ENCODE measurements at regions not wholly inside any gene's neighbourhood (a gene's known extent, or its start where the extent isn't known, plus 50 kb on each side); places are given as distances from the start of the nearest gene placed in this dataset.
A peak's percentile ranks its signal among the peaks of the same experiment; 100 is the strongest.

GRCh38 chr13:73372666-73373627, 314.1 kb downstream of the KLF5 start:
- no peak for ATAC-seq

GRCh38 chr13:73370066-73370465, 311.3 kb downstream of the KLF5 start:
- ATAC-seq = no peak

DNA sequence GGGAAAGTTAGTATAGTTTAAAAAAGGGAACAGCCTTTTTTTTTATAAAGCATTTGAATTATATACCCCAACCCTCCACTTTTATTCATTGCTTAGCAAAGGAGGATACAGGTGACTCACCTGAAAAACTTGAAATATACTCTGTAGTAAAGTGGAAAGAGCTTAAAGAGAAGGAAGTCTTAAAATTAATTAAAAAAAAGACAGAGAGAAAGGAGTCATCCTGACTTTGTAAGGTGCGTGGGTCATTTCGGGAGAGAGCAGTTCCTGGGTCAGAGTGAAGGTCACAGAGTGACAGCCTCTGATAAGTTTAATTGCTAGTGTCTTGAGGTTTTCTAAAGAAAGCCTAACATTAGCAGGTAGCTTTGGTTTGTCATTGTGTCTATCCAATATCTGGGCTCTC, 310.3 kb downstream of the KLF5 start:
- peak; percentile 64 for ATAC-seq

DNA sequence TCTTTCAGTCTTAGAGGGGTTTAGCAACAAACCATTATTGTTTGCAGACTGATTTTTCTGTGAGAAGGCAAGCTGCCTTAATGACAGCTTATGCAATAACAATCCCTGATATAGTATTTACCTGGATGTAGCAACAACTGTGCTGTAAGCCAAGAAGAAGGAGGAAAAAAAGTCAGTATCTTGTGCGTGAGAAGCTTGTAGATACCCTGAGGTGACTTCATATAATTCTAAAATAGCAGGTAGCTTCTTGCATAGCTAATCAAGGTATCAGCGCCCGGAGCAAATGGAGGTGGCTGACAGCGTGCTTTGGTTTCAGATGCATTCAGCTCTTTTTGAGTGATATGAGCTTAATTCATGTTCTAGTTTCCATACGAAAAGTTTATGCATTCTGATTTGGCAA, 309.8 kb downstream of the KLF5 start:
- peak; percentile 80 for ATAC-seq

DNA sequence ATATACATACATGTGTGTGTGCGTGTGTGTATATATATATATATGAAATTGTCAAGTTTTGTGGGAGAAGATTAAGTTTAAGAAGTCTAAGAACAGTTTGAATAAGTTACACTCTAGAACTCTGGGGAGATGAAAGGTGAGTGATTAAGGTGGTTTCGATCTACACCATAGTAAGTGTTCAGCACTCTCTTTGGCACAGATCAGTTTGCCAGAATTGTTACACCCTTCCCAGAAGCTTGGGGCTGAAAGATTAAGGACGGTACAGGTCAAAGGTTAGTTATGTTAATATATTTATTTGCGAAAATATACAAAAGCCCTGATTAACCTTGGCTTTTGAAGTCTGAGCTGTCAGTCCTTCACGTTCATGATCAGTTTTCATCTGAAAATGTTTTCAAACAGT, 309.1 kb downstream of the KLF5 start:
- peak; percentile 24 for ATAC-seq

GRCh38 chr13:73366241-73366640, 307.4 kb downstream of the KLF5 start:
- no peak for ATAC-seq

- peak; percentile 29 for ATAC-seq
Measured at GRCh38 chr13:73365681-73366080, 306.9 kb downstream of the KLF5 start.

DNA sequence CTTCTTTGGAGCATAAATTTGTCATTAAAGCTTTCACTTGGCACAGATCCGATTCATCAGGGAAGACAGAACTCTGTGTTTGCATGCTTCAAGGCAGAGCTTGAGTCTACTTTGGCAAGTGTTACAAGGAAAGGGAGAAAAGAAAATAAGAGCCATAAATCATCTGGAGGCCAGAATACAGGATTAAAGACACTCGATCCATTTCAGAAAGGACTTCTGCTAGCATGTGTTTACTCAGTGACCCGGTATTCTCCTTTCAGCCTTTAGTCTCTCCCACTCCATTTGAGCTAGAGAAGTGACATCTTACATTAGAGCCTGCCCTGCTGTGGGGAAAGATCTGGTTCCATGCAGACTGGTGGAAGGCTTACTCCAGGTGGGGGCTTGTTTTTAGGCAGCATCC, 306.4 kb downstream of the KLF5 start:
- peak; percentile 38 for ATAC-seq

- ATAC-seq = no peak
Measured at GRCh38 chr13:73364736-73365135, 305.9 kb downstream of the KLF5 start.

GRCh38 chr13:73358606-73359095, 299.8 kb downstream of the KLF5 start:
- ATAC-seq = no peak

DNA sequence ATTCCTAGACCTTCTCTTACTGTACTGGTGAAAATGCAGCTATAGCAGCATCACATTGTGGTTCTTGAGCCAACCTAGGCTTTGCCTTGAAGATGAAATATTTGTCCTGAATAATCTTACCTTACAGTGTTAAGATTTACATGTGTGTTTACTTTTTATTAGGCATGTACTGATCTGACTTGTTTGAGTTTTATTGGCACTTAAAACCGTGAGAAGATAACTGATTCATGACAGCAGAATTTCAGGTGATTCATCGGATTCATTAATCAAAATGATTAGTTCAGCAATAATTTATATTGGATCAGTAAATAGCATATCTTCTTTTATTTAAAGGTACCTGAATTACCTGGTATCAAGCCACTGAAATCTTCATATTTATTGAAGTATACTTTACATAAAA, 296.3 kb downstream of the KLF5 start:
- ATAC-seq = peak; percentile 89

GRCh38 chr13:73351730-73352129, 292.9 kb downstream of the KLF5 start:
- no peak for ATAC-seq

GRCh38 chr13:73341748-73342147, 282.9 kb downstream of the KLF5 start:
- ATAC-seq = peak; percentile 15

GRCh38 chr13:73340069-73340468, 281.3 kb downstream of the KLF5 start:
- ATAC-seq = no peak

GRCh38 chr13:73339086-73339485, 280.3 kb downstream of the KLF5 start:
- no peak for ATAC-seq

DNA sequence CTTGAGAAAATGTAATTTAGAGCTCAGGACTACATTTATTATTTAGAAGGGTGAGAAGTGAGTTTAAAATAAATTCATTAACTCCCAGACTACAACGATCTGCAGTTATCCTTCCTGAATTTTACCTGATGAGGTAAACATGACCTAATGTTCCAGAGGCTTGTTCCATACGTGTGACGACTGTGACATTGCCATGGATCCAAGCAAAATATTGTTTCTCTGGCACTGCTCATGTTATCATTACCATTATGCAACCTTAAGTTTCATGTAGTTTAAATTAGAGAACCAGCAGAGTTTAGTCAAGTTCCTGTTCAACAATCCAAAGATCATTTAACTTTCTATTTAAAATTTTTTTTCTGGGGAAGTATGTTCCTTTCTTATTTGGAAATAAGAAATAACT, 279.6 kb downstream of the KLF5 start:
- ATAC-seq = no peak

DNA sequence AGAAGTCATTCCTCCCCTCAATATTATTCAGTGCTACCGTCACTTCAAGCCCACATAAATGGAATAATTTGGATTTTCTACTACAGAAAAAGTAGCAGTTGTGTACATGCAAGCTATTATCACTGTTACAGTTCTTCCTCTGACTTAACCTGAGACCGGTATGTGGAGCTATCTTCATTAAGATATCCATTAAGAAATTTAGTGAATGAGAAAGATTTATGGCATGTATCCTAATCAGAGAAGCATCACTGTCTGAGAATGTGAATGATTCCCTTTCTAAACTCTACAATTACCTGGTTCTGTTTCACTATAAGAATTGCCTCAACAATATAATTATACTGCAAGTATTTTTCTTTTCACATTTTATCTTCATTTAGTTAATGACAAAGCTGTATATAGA, 278.7 kb downstream of the KLF5 start:
- no peak for ATAC-seq

DNA sequence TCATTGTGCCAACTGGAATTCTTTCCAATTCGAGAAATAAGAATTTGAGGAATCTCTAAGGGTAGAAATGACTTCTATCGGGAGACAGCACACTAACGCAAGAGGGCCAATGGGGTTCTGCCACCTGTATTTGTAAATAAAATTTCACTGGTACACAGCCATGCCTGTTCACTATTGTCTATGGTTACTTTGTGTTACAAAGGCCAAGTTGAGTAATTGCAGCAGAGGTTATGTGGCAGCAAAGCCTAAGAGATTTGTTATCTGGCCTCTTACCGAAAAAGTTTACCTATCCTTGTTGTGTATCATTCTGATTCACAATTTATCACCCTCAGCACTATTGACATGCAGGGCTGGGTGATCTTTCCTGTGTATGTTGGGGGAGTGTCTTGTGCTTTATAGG, 278.0 kb downstream of the KLF5 start:
- peak; percentile 27 for ATAC-seq

DNA sequence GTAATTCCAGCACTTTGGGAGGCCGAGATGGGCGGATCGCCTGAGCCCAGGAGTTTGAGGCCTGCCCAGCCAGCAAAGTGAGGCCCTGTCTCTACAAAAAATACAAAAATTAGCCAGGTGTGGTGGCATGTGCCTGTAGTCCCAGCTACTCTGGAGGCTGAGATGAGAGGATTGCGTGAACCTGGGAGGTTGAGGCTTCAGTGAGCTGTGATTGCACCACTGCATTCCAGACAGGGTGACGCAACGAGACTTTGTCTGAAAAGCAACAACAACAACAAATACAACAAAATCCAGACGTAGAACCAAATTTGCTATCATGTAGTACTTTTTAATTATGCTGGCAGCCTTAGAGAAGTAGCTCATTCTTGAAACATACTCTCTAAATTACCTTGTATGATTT, 277.1 kb downstream of the KLF5 start:
- ATAC-seq = no peak

- ATAC-seq = peak; percentile 88
Measured at GRCh38 chr13:73335210-73335609, 276.4 kb downstream of the KLF5 start.

DNA sequence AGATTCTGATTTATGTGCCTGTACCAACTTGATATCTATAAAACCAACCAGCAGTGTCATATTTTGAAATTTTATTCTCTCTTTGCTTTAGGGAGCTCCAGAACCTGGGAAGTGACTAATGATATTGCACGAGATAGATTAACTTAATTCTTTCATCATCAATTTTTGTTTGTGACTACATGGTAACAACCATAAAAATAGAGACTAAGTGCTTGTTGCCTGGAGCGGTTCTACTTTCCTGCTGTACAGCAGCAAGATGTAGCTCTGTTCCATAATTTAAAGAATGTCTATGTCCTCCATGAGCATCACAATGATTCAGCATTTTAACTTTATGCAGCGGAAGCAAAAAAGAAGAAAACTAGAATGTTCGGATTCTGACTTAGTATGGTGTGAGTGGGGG, 275.6 kb downstream of the KLF5 start:
- peak; percentile 86 for ATAC-seq

GRCh38 chr13:73331556-73331955, 272.8 kb downstream of the KLF5 start:
- no peak for ATAC-seq

DNA sequence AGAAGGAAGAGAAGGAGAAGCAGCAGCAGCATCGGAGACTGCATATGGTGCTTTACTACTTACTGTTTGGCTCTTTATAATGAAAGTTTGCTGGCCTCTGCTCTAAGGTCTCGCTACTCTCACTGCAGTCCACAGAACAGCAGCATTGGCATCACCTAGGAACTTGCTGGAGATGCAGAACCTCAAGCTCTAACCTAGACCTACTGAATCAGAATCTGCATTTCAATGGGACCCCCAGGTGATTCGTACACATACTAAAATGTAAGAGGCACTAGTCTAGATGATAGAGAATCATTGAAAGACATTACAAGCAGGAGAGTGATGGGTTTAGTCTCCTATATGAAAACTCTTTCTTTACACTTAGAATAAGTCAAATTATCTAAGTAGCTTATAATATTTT, 270.6 kb downstream of the KLF5 start:
- ATAC-seq = no peak

DNA sequence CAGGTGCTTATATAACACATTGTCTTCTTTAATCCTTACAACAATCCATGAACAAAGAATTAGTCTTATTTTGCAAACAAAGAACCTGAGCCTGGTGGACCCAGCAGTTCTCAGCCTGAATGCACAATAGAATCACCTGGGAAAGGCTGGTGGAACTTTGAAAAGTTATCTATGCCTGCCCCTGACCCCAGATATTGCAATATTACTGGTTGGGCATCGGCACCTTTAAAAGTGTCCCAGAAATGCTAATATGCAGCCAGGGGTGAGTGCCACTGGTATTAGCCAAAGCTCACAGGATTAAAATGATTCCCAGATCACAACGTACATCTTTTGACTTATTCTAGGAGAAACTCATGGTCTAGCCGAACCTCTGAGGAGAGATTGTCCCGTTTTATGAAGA, 268.8 kb downstream of the KLF5 start:
- ATAC-seq = no peak

All from esophagus mucosa (tissue), 1 donor.